Neural progenitor cell (in vitro differentiated cells): ENCODE measurements at regions not wholly inside any gene's neighbourhood (a gene's known extent, or its start where the extent isn't known, plus 50 kb on each side); places are given as distances from the start of the nearest gene placed in this dataset.

ENCODE experiments used
- CTCF ChIP-seq: fragments of 200-600 bp; sonication (generic); IDR thresholded peaks from 2 replicates; pipeline ENCODE4 v1.5.1; 2017; ENCODE audit warnings: antibody characterized with exemption, mild to moderate bottlenecking
- EZH2 ChIP-seq: fragments of 200-600 bp; sonication (generic); IDR thresholded peaks from 2 replicates; pipeline ENCODE4 v1.6.1; 2017; ENCODE audit warnings: antibody characterized with exemption, mild to moderate bottlenecking, moderate library complexity
- EZH2phosphoT487 ChIP-seq: fragments of 200-600 bp; sonication (generic); IDR thresholded peaks from 2 replicates; pipeline ENCODE4 v1.6.1; 2017; ENCODE audit warnings: antibody characterized with exemption

- TF ChIP-seq CTCF (no peak), EZH2phosphoT487 (no peak), EZH2 (no peak)
Observed at GRCh38 chr11:19602891-19603290, 109.7 kb upstream of the NAV2 start.
